Bronchial epithelial cell (primary cell): ENCODE measurements at regions not wholly inside any gene's neighbourhood (a gene's known extent, or its start where the extent isn't known, plus 50 kb on each side); places are given as distances from the start of the nearest gene placed in this dataset.
A peak's percentile ranks its signal among the peaks of the same experiment; 100 is the strongest.

Source experiments
- DNase-seq: peaks from one replicate; pipeline ENCODE4 v3.0.0-alpha.2; 2010; ENCODE audit warnings: low read depth
- FAIRE-seq: peaks from 2 replicates; lab custom pipeline; 2011; peaks lifted over from hg19 to GRCh38; lab: Jason Lieb, UNC
- H3K27me3 ChIP-seq: 2 replicates; pipeline ENCODE4 v1.5.1; 2011; ENCODE audit warnings: low read length; ENCODE audit not compliant: control insufficient read depth, insufficient read depth
- H3K36me3 ChIP-seq: 2 replicates; pipeline ENCODE4 v1.5.1; 2011; ENCODE audit warnings: low read length; ENCODE audit not compliant: control insufficient read depth, insufficient read depth
- H3K4me3 ChIP-seq: 2 replicates; pipeline ENCODE4 v1.5.1; 2011; ENCODE audit warnings: mild to moderate bottlenecking, low read depth, low read length, control low read depth
- CTCF ChIP-seq: IDR thresholded peaks from 2 replicates; pipeline ENCODE4 v1.5.1; 2011; ENCODE audit warnings: mild to moderate bottlenecking, moderate library complexity, low read length, control low read depth, inconsistent platforms; ENCODE audit not compliant: insufficient read depth, severe bottlenecking

- TF ChIP-seq CTCF, result no peak
- no peaks in the 10 kb centered on the region for H3K36me3 ChIP-seq
- no peak overlapping the region for H3K4me3 ChIP-seq
- no peak for FAIRE-seq
- H3K27me3 ChIP-seq, result peaks cover 2% of the 10 kb centered on the region
- DNase-seq, result no peak
Observed at GRCh38 chr14:34318014-34318413, 144.0 kb downstream of the SPTSSA start.

DNA sequence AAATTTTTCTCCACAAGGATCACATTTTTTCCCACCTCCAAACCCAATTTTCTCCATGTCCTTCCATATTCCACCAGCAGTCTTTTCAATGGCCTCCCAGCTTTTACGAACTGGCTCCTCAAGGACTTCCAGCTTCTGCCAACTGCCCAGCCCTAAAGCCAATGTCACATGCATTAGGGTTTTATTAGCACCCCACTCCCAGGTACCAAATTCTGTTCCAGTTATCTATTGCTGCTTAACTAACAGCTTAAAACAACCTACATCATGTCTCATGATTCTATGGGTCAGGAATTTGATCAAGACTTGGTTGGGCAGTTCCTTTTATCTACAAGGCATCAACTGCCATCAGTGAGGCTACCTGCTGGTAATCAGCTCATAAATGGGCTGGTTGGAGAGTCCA is 151.3 kb downstream of the SPTSSA start:
- Histone ChIP-seq H3K36me3 (no peaks in the 10 kb centered on the region), H3K27me3 (no peaks in the 10 kb centered on the region), H3K4me3 (no peak overlapping the region)
- TF ChIP-seq CTCF, result no peak
- DNase-seq (no peak), FAIRE-seq (no peak)

GRCh38 chr14:34303811-34304210 is 158.2 kb downstream of the SPTSSA start:
- DNase-seq, result no peak
- FAIRE-seq, result no peak
- no peak for TF ChIP-seq CTCF
- H3K4me3 ChIP-seq, result no peak overlapping the region
- no peaks in the 10 kb centered on the region for H3K36me3 ChIP-seq
- H3K27me3 ChIP-seq, result peaks cover 2% of the 10 kb centered on the region

DNA sequence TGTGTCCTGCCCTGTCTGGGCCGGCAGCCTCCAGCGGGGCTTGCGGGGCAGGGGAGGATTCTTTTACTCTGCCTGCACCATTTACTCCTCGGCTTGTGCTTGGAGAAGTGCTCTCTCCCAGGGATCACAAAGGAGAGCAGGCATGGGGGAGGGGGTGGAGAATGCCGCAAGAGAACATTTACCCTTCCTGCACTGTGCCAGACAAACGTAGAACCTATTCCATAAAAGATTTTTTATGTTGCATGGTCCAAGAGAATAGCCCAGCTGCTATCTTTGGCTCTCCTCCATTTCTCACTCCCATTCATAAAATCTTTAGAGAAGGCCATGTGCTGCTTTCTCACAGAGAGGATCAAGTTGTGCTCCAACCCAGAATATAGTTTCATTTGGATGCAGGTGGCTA is 159.4 kb downstream of the SPTSSA start:
- no peak for DNase-seq
- no peak for TF ChIP-seq CTCF
- Histone ChIP-seq H3K36me3 (no peaks in the 10 kb centered on the region), H3K4me3 (no peak overlapping the region), H3K27me3 (peaks cover 2% of the 10 kb centered on the region)
- FAIRE-seq, result no peak

DNA sequence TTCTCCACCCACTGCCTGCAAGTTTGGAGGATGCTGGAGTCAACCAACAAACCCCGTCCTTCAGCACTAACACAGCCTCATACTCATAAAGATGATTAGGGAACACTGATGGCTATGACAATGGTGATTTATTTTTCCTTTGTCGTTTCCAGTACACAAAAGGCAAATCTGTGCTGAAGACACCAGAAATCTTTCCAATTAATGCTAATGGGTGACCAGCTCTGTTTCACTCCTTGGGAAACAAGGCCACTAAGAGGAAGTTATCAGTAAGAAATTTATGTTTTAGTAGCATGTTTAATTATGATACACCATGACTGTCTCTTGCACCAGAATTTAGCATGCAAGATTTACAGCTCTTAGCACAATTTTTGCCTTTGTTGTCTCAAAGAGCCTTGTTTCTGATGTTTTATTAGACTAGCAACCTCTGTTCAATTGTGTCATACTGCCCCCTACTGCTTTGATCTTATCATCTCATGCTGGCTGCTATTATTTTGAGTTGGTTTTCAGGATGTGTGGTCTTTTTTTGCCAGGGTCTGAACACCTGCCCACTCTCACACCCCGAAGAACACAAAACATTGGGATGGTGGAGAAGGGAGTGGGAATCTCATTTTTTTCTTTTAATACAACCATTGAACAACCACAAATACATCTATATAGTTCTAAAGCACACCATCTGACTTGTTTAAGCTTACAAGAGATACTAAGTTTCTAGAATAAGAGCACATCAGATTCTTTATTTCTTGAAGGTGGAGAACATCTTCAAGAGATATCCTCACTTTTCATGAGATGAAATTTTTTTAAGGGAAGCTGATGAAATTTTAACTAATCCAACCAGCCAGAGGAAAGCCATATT is 160.9 kb downstream of the SPTSSA start:
- FAIRE-seq (no peak), DNase-seq (peak; percentile 57)
- no peaks in the 10 kb centered on the region for H3K36me3 ChIP-seq

More for the DNA sequence above, 160.9 kb downstream of the SPTSSA start:
- peak; percentile 69 for TF ChIP-seq CTCF
- no peak overlapping the region for H3K4me3 ChIP-seq
- peaks cover 2% of the 10 kb centered on the region for H3K27me3 ChIP-seq
